GM13977 (cell line): ENCODE measurements at regions not wholly inside any gene's neighbourhood (a gene's known extent, or its start where the extent isn't known, plus 50 kb on each side); places are given as distances from the start of the nearest gene placed in this dataset.

Experiments used
- DNase-seq: peaks from one replicate; pipeline ENCODE4 v3.0.0; 2012; ENCODE audit warnings: low spot score
- in situ Hi-C: fragments of 300-500 bp; cut with MboI; formaldehyde crosslinking; loops from one replicate; pipeline ENCODE4 v1.12.0; 2022; ENCODE audit warnings: low sequenced_read_pairs, low pct_unique_long_range_greater_than_20kb, mixed read lengths, inconsistent platforms; ENCODE audit not compliant: unreplicated experiment
- TF ChIP-seq, protein P1 (sequence below): IDR thresholded peaks from 2 replicates; pipeline ENCODE4 v1.5.1; 2012; ENCODE audit warnings: mild to moderate bottlenecking, control low read depth; ENCODE audit not compliant: insufficient read depth; ENCODE audit errors: extremely low read depth, missing control alignments

- no peak for DNase-seq
- in situ Hi-C loops: no loop called here
- TF ChIP-seq, protein P1, sequence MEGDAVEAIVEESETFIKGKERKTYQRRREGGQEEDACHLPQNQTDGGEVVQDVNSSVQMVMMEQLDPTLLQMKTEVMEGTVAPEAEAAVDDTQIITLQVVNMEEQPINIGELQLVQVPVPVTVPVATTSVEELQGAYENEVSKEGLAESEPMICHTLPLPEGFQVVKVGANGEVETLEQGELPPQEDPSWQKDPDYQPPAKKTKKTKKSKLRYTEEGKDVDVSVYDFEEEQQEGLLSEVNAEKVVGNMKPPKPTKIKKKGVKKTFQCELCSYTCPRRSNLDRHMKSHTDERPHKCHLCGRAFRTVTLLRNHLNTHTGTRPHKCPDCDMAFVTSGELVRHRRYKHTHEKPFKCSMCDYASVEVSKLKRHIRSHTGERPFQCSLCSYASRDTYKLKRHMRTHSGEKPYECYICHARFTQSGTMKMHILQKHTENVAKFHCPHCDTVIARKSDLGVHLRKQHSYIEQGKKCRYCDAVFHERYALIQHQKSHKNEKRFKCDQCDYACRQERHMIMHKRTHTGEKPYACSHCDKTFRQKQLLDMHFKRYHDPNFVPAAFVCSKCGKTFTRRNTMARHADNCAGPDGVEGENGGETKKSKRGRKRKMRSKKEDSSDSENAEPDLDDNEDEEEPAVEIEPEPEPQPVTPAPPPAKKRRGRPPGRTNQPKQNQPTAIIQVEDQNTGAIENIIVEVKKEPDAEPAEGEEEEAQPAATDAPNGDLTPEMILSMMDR: no peak
These were observed 155.5 kb upstream of the IGFBP3 start for GRCh38 chr7:46076527-46076926.

- no peak for DNase-seq
- TF ChIP-seq, protein P1: no peak
- in situ Hi-C loops: no loop called here
These were observed 151.7 kb upstream of the IGFBP3 start for GRCh38 chr7:46072722-46073121.

DNA sequence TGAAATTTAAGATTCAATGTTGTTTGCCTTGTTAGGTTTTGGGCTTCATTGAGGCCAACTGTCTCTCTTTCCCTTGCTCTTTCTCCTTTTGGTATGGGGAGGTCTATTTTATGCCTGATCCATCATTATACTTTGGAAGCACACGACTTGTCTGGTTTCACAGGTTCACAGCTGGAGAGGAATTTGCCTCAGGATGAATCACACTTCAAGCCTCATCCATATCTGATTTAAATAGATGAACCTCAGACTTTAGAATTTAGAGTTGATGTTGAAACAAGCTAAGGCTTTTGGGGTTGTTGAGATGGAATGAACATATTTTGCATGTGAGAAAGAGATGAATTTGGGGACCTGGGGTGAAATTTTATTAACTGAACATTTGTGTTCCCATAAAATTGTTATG is 150.5 kb upstream of the IGFBP3 start:
- in situ Hi-C loops: no loop called here
- TF ChIP-seq, protein P1: no peak
- no peak for DNase-seq

- DNase-seq: no peak
- in situ Hi-C loops: no loop called here
- TF ChIP-seq, protein P1: no peak
These were observed 150.0 kb upstream of the IGFBP3 start for GRCh38 chr7:46071076-46071475.

DNA sequence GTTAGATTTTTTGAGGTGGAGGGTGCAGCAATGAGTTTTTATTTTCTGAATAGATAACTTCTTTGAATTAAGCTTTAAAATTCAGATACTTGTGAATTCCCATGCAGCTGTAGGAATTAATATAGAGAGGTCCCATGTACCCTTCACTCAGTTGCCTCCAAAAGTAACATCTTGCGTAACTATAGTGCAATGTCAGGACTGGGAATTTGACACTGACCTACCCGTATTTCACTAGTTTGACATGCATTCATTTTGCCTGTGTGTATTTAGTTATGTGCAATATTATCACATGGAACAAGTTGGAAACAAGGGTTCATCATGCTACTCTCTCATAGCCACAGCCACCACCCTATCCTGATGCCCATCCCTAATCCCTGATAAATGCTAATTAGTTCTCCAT is 147.1 kb upstream of the IGFBP3 start:
- TF ChIP-seq, protein P1: no peak
- in situ Hi-C loops: no loop called here
- no peak for DNase-seq

GRCh38 chr7:46059308-46060020 is 138.4 kb upstream of the IGFBP3 start:
- no peak for DNase-seq
- in situ Hi-C loops: no loop called here
- TF ChIP-seq, protein P1: no peak
